ENCODE measurements at regions not wholly inside any gene's neighbourhood (a gene's known extent, or its start where the extent isn't known, plus 50 kb on each side); places are given as distances from the start of the nearest gene placed in this dataset.

DNA sequence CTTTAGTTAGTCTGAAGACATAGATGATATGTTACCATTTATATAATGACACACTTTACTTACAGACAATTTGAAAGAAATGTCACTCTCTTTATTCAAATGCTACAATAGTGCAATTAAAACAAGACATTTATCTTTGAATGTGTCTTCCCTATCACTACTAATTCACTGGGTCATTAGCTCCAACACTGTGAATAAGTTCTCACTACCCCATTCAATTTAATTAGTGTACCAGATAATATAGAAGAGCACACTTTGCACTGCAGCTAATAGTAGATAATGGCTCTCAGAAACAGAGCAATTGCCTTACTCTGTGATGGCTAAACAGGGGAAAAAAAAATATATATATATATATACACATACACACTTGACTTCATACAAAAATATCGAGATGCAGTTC, 497.0 kb downstream of the DTWD2 start:
- no peak for ATAC-seq
- Histone ChIP-seq H3K27ac (no peak overlapping the region), H3K4me1 (no peaks in the 10 kb centered on the region), H3K9me3 (no peaks in the 10 kb centered on the region), H3K27me3 (no peaks in the 10 kb centered on the region), H3K4me3 (no peak overlapping the region), H3K36me3 (no peaks in the 10 kb centered on the region)
- TF ChIP-seq POLR2A (IDR thresholded peaks at IDR 0.05): no peak
- TF ChIP-seq EP300 (IDR thresholded peaks at IDR 0.05): no peak
- TF ChIP-seq POLR2AphosphoS5 (IDR thresholded peaks at IDR 0.05): no peak
- TF ChIP-seq CTCF (IDR thresholded peaks at IDR 0.05): no peak
- 84 to 92% methylated on average over 1 of the region's 1 CpG for WGBS, 2 donors (ENCODE audit: low coverage in 1 of 2)

GRCh38 chr5:118486647-118487225, 501.6 kb downstream of the DTWD2 start:
- Histone ChIP-seq H3K4me3 (no peak overlapping the region), H3K27ac (no peak overlapping the region), H3K36me3 (no peaks in the 10 kb centered on the region), H3K27me3 (no peaks in the 10 kb centered on the region), H3K9me3 (no peaks in the 10 kb centered on the region), H3K4me1 (no peaks in the 10 kb centered on the region)
- TF ChIP-seq POLR2AphosphoS5 (IDR thresholded peaks at IDR 0.05) (no peak), POLR2A (IDR thresholded peaks at IDR 0.05) (no peak), CTCF (IDR thresholded peaks at IDR 0.05) (no peak)
- 38% methylated on average over 3 of the region's 3 CpGs for WGBS, 2 donors (ENCODE audit: low coverage in 1 of 2)
- ATAC-seq: no peak

- no peaks in the 10 kb centered on the region for H3K4me1 ChIP-seq
- TF ChIP-seq CTCF (IDR thresholded peaks at IDR 0.05) (no peak), EP300 (IDR thresholded peaks at IDR 0.05) (no peak), POLR2A (IDR thresholded peaks at IDR 0.05) (no peak), POLR2AphosphoS5 (IDR thresholded peaks at IDR 0.05) (no peak)
- ATAC-seq: no peak
- H3K9me3 ChIP-seq: peaks cover 0 to 7% (median 0%) of the 10 kb centered on the region in 3 donors
- no peaks in the 10 kb centered on the region for H3K36me3 ChIP-seq
- no peak overlapping the region for H3K27ac ChIP-seq
- no peaks in the 10 kb centered on the region for H3K27me3 ChIP-seq
- no CpG with 5 or more reads among the region's 2 CpGs for WGBS, 2 donors (ENCODE audit: low coverage in 1 of 2)
- no peak overlapping the region for H3K4me3 ChIP-seq
These were observed 509.1 kb downstream of the DTWD2 start for GRCh38 chr5:118479285-118479684.

DNA sequence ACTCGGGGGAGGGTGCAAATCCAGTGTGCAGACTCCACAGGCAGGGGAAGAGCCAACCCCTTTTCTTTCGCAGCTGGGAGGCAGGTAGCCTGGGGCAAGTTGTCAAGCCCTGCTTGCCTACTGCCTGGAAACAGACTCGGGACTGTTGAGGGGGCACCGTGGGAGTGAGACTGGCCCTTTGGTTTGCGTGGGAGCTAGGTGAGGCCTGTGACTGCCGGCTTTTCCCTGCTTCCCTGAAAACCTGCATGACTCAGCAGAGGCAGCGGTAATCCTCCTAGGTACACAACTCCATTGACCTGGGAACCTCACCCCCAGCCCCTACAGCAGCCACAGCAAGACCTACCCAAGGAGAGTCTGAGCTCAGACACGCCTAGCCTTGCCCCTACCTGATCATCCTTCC, 509.5 kb downstream of the DTWD2 start:
- Histone ChIP-seq H3K27ac (no peak overlapping the region), H3K9me3 (peaks cover 0 to 7% (median 0%) of the 10 kb centered on the region in 3 donors), H3K4me3 (no peak overlapping the region), H3K27me3 (no peaks in the 10 kb centered on the region), H3K36me3 (no peaks in the 10 kb centered on the region), H3K4me1 (no peaks in the 10 kb centered on the region)
- no peak for ATAC-seq
- TF ChIP-seq CTCF (IDR thresholded peaks at IDR 0.05): no peak
- TF ChIP-seq POLR2A (IDR thresholded peaks at IDR 0.05): no peak
- TF ChIP-seq EP300 (IDR thresholded peaks at IDR 0.05): no peak
- no peak for TF ChIP-seq POLR2AphosphoS5 (IDR thresholded peaks at IDR 0.05)
- WGBS, 2 donors (ENCODE audit: low coverage in 1 of 2): 80 to 100% methylated on average over 1 to 2 of the region's 8 CpGs

DNA sequence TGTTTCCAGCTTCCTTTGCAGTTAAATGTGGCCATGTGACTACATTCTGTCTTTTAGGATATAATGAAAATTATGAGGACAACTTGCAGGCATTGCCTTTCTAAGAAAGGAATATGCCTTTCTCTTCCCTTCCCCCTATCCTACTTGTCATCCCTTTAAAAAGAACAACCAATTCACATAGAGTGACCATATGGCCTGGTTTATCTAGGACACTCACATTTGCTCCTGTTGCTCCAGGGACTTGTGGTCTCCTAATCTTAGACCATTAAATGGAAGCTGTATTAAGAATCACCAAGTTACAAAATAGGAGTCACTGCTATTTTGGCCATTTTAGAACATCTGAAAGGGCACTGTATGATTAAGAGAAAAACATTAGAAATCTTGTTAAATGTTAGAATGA, 520.3 kb downstream of the DTWD2 start:
- H3K27me3 ChIP-seq: no peaks in the 10 kb centered on the region
- H3K27ac ChIP-seq: no peak overlapping the region
- H3K4me1 ChIP-seq: peaks cover 0 to 7% (median 0%) of the 10 kb centered on the region in 3 donors
- H3K9me3 ChIP-seq: no peaks in the 10 kb centered on the region
- no peak for ATAC-seq
- H3K36me3 ChIP-seq: no peaks in the 10 kb centered on the region
- H3K4me3 ChIP-seq: no peak overlapping the region
- TF ChIP-seq POLR2AphosphoS5 (IDR thresholded peaks at IDR 0.05) (no peak), POLR2A (IDR thresholded peaks at IDR 0.05) (no peak), EP300 (IDR thresholded peaks at IDR 0.05) (no peak), CTCF (IDR thresholded peaks at IDR 0.05) (no peak)
